ENCODE measurements at regions not wholly inside any gene's neighbourhood (a gene's known extent, or its start where the extent isn't known, plus 50 kb on each side); places are given as distances from the start of the nearest gene placed in this dataset.
"Not testable (repeated sequence)": the region's sequence is repeated elsewhere in the genome, so short reads cannot be mapped to it uniquely, and the experiment has no call there.

- TF ChIP-seq EZH2 (IDR thresholded peaks at IDR 0.05; ENCODE audit: borderline replicate concordance, low read length): not testable (repeated sequence)
- TF ChIP-seq, protein P1, sequence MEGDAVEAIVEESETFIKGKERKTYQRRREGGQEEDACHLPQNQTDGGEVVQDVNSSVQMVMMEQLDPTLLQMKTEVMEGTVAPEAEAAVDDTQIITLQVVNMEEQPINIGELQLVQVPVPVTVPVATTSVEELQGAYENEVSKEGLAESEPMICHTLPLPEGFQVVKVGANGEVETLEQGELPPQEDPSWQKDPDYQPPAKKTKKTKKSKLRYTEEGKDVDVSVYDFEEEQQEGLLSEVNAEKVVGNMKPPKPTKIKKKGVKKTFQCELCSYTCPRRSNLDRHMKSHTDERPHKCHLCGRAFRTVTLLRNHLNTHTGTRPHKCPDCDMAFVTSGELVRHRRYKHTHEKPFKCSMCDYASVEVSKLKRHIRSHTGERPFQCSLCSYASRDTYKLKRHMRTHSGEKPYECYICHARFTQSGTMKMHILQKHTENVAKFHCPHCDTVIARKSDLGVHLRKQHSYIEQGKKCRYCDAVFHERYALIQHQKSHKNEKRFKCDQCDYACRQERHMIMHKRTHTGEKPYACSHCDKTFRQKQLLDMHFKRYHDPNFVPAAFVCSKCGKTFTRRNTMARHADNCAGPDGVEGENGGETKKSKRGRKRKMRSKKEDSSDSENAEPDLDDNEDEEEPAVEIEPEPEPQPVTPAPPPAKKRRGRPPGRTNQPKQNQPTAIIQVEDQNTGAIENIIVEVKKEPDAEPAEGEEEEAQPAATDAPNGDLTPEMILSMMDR (IDR thresholded peaks at IDR 0.05; ENCODE audit: low read length): not testable (repeated sequence)
These were observed 62.1 kb upstream of the SMURF2 start for GRCh38 chr17:64724246-64724645.
